ENCODE measurements at regions not wholly inside any gene's neighbourhood (a gene's known extent, or its start where the extent isn't known, plus 50 kb on each side); places are given as distances from the start of the nearest gene placed in this dataset.

DNA sequence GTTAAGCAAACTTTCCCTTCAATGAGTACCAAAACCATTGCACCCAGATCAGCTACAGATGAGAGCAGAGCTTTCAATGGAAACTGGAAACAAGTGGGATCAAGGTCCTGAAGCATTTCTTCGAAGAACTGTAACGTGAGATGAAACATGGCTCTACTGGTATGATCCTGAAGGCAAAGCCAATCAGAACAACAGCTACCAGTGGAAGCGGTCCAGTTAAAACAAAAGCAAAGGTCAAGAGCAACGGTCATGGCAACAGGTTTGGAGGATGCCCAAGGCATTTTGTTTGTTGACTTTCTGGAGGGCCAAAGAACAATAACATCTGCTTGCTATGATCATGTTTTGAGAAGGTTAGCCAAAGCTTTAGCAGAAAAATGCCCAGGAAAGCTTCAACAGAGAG is 137.9 kb upstream of the CPSF6 start:
- Histone ChIP-seq H3K27ac (peak overlapping the region in 2 of 4 donors; percentile 28 to 63), H3K27me3 (no peaks in the 10 kb centered on the region), H3K36me3 (replicated peaks in 1 of 2; ENCODE audit: insufficient read depth in 1 of 2, low read depth in 2 of 2) (no peaks in the 10 kb centered on the region), H3K4me1 (peaks cover 27% of the 10 kb centered on the region), H3K4me3 (no peak overlapping the region), H3K9me3 (no peaks in the 10 kb centered on the region)
- DNase-seq (peak; percentile 51 to 84 (median 60)), ATAC-seq (peak; percentile 96)
- TF ChIP-seq POLR2A (IDR thresholded peaks at IDR 0.05): no peak
- TF ChIP-seq, protein P1, sequence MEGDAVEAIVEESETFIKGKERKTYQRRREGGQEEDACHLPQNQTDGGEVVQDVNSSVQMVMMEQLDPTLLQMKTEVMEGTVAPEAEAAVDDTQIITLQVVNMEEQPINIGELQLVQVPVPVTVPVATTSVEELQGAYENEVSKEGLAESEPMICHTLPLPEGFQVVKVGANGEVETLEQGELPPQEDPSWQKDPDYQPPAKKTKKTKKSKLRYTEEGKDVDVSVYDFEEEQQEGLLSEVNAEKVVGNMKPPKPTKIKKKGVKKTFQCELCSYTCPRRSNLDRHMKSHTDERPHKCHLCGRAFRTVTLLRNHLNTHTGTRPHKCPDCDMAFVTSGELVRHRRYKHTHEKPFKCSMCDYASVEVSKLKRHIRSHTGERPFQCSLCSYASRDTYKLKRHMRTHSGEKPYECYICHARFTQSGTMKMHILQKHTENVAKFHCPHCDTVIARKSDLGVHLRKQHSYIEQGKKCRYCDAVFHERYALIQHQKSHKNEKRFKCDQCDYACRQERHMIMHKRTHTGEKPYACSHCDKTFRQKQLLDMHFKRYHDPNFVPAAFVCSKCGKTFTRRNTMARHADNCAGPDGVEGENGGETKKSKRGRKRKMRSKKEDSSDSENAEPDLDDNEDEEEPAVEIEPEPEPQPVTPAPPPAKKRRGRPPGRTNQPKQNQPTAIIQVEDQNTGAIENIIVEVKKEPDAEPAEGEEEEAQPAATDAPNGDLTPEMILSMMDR (IDR thresholded peaks at IDR 0.05): no peak
- 22 to 24% methylated on average over 4 of the region's 4 CpGs for WGBS, 2 donors
- intact Hi-C loops (cut with DNase I): no loop called here

DNA sequence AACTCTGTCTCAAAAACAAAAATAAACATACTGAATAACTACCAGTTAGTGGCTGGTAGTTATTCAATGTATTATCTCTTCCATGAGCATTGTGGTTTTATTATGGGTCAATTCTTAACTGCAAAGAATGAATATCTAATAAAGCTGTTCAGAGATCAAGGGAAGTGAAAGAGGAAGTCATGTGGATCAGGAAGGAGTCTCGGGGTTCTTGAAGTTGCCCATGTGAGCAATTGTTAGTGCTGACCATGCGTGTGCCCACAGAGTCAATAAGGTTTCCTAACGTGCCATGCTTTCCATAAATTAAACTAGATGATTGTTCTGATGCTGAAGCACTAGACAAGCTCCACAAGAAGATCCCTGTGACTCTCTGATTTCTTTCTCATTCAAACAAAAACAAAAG is 136.5 kb upstream of the CPSF6 start:
- Histone ChIP-seq H3K27ac (no peak overlapping the region), H3K4me3 (no peak overlapping the region), H3K36me3 (replicated peaks in 1 of 2; ENCODE audit: insufficient read depth in 1 of 2, low read depth in 2 of 2) (no peaks in the 10 kb centered on the region), H3K27me3 (no peaks in the 10 kb centered on the region), H3K4me1 (peaks cover 41% of the 10 kb centered on the region), H3K9me3 (no peaks in the 10 kb centered on the region)
- ATAC-seq (no peak), DNase-seq (peak in 1 of 4 donors; percentile 40)
- WGBS, 2 donors: 54 to 74% methylated on average over 3 of the region's 3 CpGs
- intact Hi-C loops (cut with DNase I): no loop called here
- TF ChIP-seq, protein P1 (IDR thresholded peaks at IDR 0.05): no peak
- TF ChIP-seq POLR2A (IDR thresholded peaks at IDR 0.05): no peak

DNA sequence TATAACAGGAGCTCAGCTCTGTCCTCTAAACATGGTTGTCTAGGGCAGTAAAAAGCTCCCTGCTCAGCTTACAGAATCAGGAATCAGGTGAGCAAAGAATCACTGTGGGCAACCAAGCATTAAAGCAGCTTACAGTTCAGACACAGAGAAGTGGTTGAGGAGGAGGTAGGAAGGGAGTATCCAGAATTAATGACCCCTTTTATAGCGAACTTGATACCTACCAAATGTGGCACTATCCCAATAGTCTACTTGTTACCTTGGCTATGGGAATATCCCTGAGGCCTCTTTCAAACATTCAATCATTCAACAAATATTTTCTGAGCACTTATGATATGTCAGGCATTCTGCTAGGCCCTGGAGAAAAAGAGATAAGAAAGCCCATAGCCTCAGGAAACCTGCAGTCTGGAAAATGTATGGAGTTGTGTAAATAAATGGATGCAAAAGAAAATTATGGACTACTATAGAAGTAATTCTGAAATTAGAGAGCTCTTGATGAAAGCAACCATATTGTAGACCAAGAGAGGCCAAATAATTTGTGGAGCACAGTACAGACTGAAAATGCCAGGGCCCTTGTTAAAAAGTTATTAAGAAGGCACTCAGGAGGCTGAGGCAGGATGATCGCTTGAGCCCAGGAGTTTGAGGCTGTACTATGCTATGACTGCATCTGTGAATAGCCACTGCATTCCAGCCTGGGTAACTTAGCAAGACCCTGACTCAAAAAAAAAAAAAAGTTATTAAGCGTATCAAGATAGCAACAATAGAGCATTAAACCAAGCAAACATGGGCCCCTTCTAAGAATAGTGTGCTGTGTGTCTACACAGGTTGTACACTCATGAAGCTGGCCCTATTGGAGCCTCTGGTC is 134.0 kb upstream of the CPSF6 start:
- Histone ChIP-seq H3K4me3 (no peak overlapping the region), H3K4me1 (peaks cover 50% of the 10 kb centered on the region), H3K27ac (no peak overlapping the region), H3K36me3 (replicated peaks in 1 of 2; ENCODE audit: insufficient read depth in 1 of 2, low read depth in 2 of 2) (no peaks in the 10 kb centered on the region), H3K9me3 (no peaks in the 10 kb centered on the region), H3K27me3 (no peaks in the 10 kb centered on the region)
- DNase-seq: no peak
- no peak for TF ChIP-seq POLR2A (IDR thresholded peaks at IDR 0.05)
- TF ChIP-seq, protein P1 (IDR thresholded peaks at IDR 0.05): no peak
- no peak for ATAC-seq
- intact Hi-C loops (cut with DNase I): no loop called here
- 73 to 74% methylated on average over 3 of the region's 3 CpGs for whole genome bisulfite sequencing, 2 donors

DNA sequence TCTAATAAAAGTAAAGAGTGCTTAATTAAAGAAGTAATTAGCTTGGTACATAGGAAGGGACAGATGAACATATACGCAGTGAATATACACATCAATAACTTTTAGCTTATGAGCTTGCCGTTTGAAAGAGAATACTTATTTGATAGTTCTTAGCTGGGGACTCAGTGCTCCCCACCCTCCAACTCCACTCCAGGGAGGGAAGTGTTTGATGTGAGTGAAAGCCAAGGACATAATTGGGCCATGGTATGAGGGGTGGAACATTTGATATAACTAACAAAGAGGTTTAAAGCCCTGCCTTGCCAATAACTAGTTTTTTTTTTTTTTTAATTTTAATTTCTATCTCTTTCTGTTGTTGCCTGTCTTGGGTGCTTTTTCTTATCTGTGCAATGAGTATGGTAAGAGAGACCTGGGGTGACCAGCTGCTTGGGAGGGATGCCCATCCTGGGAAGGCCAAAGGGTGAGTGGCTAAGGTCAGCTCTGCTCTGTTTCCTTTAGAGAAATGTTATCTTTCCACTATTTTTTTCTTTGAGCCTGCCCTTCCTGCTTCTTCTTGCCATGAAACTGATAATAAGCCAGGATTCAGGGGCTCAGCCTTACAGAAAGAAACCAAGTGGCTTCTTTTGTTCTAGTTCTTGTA is 132.8 kb upstream of the CPSF6 start:
- Histone ChIP-seq H3K4me3 (no peak overlapping the region), H3K4me1 (peaks cover 41% of the 10 kb centered on the region), H3K27me3 (no peaks in the 10 kb centered on the region), H3K36me3 (replicated peaks in 1 of 2; ENCODE audit: insufficient read depth in 1 of 2, low read depth in 2 of 2) (no peaks in the 10 kb centered on the region), H3K27ac (no peak overlapping the region), H3K9me3 (no peaks in the 10 kb centered on the region)
- intact Hi-C loops (cut with DNase I): no loop called here
- WGBS, 2 donors: 90 to 94% methylated on average over 2 of the region's 2 CpGs
- no peak for ATAC-seq
- TF ChIP-seq, protein P1 (IDR thresholded peaks at IDR 0.05): no peak
- no peak for TF ChIP-seq POLR2A (IDR thresholded peaks at IDR 0.05)
- no peak for DNase-seq

Measured in body of pancreas (tissue), 4 donors.